GM19238 (cell line): ENCODE measurements at regions not wholly inside any gene's neighbourhood (a gene's known extent, or its start where the extent isn't known, plus 50 kb on each side); places are given as distances from the start of the nearest gene placed in this dataset.
"Not testable (repeated sequence)": the region's sequence is repeated elsewhere in the genome, so short reads cannot be mapped to it uniquely, and the experiment has no call there.

Experiments
- DNase-seq: peaks from one replicate; pipeline ENCODE4 v3.0.0; 2011; ENCODE audit warnings: low spot score; ENCODE audit not compliant: insufficient read length

GRCh38 chr9:20240498-20240897, 381.8 kb downstream of the MLLT3 start:
- DNase-seq = no peak

- DNase-seq = no peak
Observed at GRCh38 chr9:20238921-20239320, 383.4 kb downstream of the MLLT3 start.

- DNase-seq = no peak
Observed at GRCh38 chr9:20237686-20238085, 384.6 kb downstream of the MLLT3 start.

GRCh38 chr9:20236676-20237075, 385.6 kb downstream of the MLLT3 start:
- no peak for DNase-seq

GRCh38 chr9:20235206-20235605, 387.1 kb downstream of the MLLT3 start:
- not testable (repeated sequence) for DNase-seq

GRCh38 chr9:20228096-20228495, 394.2 kb downstream of the MLLT3 start:
- DNase-seq = no peak

- DNase-seq = no peak
Observed at GRCh38 chr9:20227166-20227874, 395.0 kb downstream of the MLLT3 start.

- DNase-seq = no peak
Observed at GRCh38 chr9:20226345-20226744, 396.0 kb downstream of the MLLT3 start.

- DNase-seq = no peak
Observed at GRCh38 chr9:20225826-20226225, 396.5 kb downstream of the MLLT3 start.

GRCh38 chr9:20224756-20225155, 397.5 kb downstream of the MLLT3 start:
- DNase-seq = no peak

- no peak for DNase-seq
Observed at GRCh38 chr9:20220286-20220685, 402.0 kb downstream of the MLLT3 start.

- no peak for DNase-seq
Observed at GRCh38 chr9:20219437-20219836, 402.9 kb downstream of the MLLT3 start.

GRCh38 chr9:20217596-20217995, 404.7 kb downstream of the MLLT3 start:
- no peak for DNase-seq

GRCh38 chr9:20216438-20216837, 405.9 kb downstream of the MLLT3 start:
- no peak for DNase-seq

- no peak for DNase-seq
Observed at GRCh38 chr9:20215552-20215951, 406.7 kb downstream of the MLLT3 start.

- DNase-seq = no peak
Observed at GRCh38 chr9:20212806-20213205, 409.5 kb downstream of the MLLT3 start.

GRCh38 chr9:20209391-20210340, 412.6 kb downstream of the MLLT3 start:
- no peak for DNase-seq

- DNase-seq = no peak
Observed at GRCh38 chr9:20208961-20209371, 413.3 kb downstream of the MLLT3 start.

- DNase-seq = no peak
Observed at GRCh38 chr9:20208226-20208625, 414.1 kb downstream of the MLLT3 start.

GRCh38 chr9:20207176-20207575, 415.1 kb downstream of the MLLT3 start:
- no peak for DNase-seq

- no peak for DNase-seq
Observed at GRCh38 chr9:20205821-20206220, 416.5 kb downstream of the MLLT3 start.

GRCh38 chr9:20200991-20201431, 412.2 kb upstream of the SLC24A2 start:
- DNase-seq = no peak
